K562 (cell line): ENCODE measurements at regions not wholly inside any gene's neighbourhood (a gene's known extent, or its start where the extent isn't known, plus 50 kb on each side); places are given as distances from the start of the nearest gene placed in this dataset.

Source experiments
- ATAC-seq: fragments of 200-7000 bp; cut with Tn5 transposase; 3 replicates; pipeline ENCODE4 v1.9.1; 2020; ENCODE audit warnings: moderate library complexity
- BruUV-seq: library from RNA; stranded (reverse); fragments of 400-500 nt; replicated peaks from 2 replicates; lab custom pipeline; 2021; lab: Mats Ljungman, UMichigan
- CTCF ChIA-PET: fragments of 300-600 bp; formaldehyde crosslinking; extraction: SDS; loops from one replicate; lab custom pipeline; 2021; ENCODE audit warnings: low intra/inter-chr PET ratio; lab: Yijun Ruan, JAX
- POLR2A ChIA-PET: fragments of 300-600, 350-650 bp; sonication (Branson Sonifier 250); formaldehyde crosslinking; extraction: SDS; loops from one replicate; lab custom pipeline; 2021; ENCODE audit warnings: antibody characterized with exemption, inconsistent platforms; lab: Yijun Ruan, JAX
- DNase-seq, 4 experiments: peaks; one replicate each; pipeline versions ENCODE4 v3.0.0 to v3.0.0-alpha.2; 2011 to 2018; ENCODE audit warnings: low spot score in 3 of 4, mixed read lengths in 3 of 4; ENCODE audit errors: extremely low read depth in 1 of 4
- FAIRE-seq: peaks from 2 replicates; lab custom pipeline; 2011; peaks lifted over from hg19 to GRCh38; lab: Jason Lieb, UNC
- H2AFZ ChIP-seq: 2 replicates; pipeline ENCODE4 v1.6.0; 2011; ENCODE audit warnings: low read depth, low read length, control low read depth, inconsistent platforms
- H3K27ac ChIP-seq: fragments of 200-600 bp; 3 replicates; pipeline ENCODE4 v1.8.0; 2011; ENCODE audit warnings: low read depth, mild to moderate bottlenecking, control low read depth, inconsistent platforms, low read length, moderate library complexity, mixed read lengths; ENCODE audit errors: extremely low read depth
- H3K27me3 ChIP-seq, 2 experiments: fragments of 300-600 bp in 1 of 2; 2 replicates in 1 of 2; 3 replicates in 1 of 2; pipeline versions ENCODE4 v1.6.0 to v1.8.0; 2011; ENCODE audit warnings: inconsistent platforms in 2 of 2, low read length in 2 of 2, mild to moderate bottlenecking in 1 of 2, mixed read lengths in 1 of 2, moderate library complexity in 1 of 2; ENCODE audit not compliant: control insufficient read depth in 2 of 2, insufficient read depth in 2 of 2
- H3K36me3 ChIP-seq: fragments of 300-600 bp; 3 replicates; pipeline ENCODE4 v1.8.0; 2011; ENCODE audit warnings: mild to moderate bottlenecking, low read length, inconsistent platforms; ENCODE audit not compliant: control insufficient read depth, insufficient read depth
- H3K4me1 ChIP-seq, 2 experiments: fragments of 200-600 bp in 1 of 2; replicated peaks in 1 of 2; 2 replicates in 1 of 2; 3 replicates in 1 of 2; pipeline versions ENCODE4 v1.5.1 to v1.8.0; 2011; ENCODE audit warnings: inconsistent platforms in 2 of 2, low read length in 2 of 2, mild to moderate bottlenecking in 1 of 2, mixed read lengths in 1 of 2, moderate library complexity in 1 of 2; ENCODE audit not compliant: control insufficient read depth in 2 of 2, insufficient read depth in 2 of 2
- H3K4me2 ChIP-seq: 2 replicates; pipeline ENCODE4 v1.6.1; 2011; ENCODE audit warnings: low read length, control low read depth, inconsistent platforms, mixed read lengths; ENCODE audit not compliant: insufficient read depth
- H3K4me3 ChIP-seq: fragments of 200-600 bp; sonication (generic), shearing (Covaris generic); 2 replicates; pipeline ENCODE4 v1.5.1; 2016; ENCODE audit warnings: control low read depth, inconsistent platforms
- H3K79me2 ChIP-seq: fragments of 200-600 bp; 3 replicates; pipeline ENCODE4 v1.8.0; 2011; ENCODE audit warnings: low read length, inconsistent platforms; ENCODE audit not compliant: control insufficient read depth, insufficient read depth
- H3K9ac ChIP-seq, 2 experiments: 2 replicates each; pipeline versions ENCODE4 v1.6.0 to v1.6.1; 2011; ENCODE audit warnings: low read depth in 2 of 2, low read length in 2 of 2, control low read depth in 1 of 2, inconsistent platforms in 1 of 2, mild to moderate bottlenecking in 1 of 2, mixed read lengths in 1 of 2; ENCODE audit not compliant: insufficient read depth in 1 of 2
- H3K9me1 ChIP-seq: one replicate; pipeline ENCODE4 v1.6.0; 2011; ENCODE audit warnings: inconsistent platforms, mild to moderate bottlenecking, low read length, moderate library complexity; ENCODE audit not compliant: control insufficient read depth, insufficient read depth
- H3K9me3 ChIP-seq: replicated peaks from 2 replicates; pipeline ENCODE4 v1.5.1; 2011; ENCODE audit warnings: low read depth, low read length, inconsistent platforms; ENCODE audit not compliant: control insufficient read depth, insufficient read depth
- H4K20me1 ChIP-seq: replicated peaks from 2 replicates; pipeline ENCODE4 v1.6.1; 2011; ENCODE audit warnings: low read length, inconsistent platforms, mixed read lengths; ENCODE audit not compliant: control insufficient read depth, insufficient read depth
- CBFA2T3 ChIP-seq: fragments of 450-650 bp; IDR thresholded peaks from 2 replicates; pipeline ENCODE4 v1.6.1; 2017
- CCNT2 ChIP-seq: IDR thresholded peaks from 2 replicates; pipeline ENCODE4 v1.6.1; 2011; ENCODE audit warnings: borderline replicate concordance, low read depth, mild to moderate bottlenecking, moderate library complexity, mixed read lengths, low read length; ENCODE audit not compliant: insufficient read length; ENCODE audit errors: extremely low read depth
- E2F4 ChIP-seq: sonication (generic); formaldehyde crosslinking; IDR thresholded peaks from 2 replicates; pipeline ENCODE4 v1.8.0; 2022; ENCODE audit warnings: mild to moderate bottlenecking, low read depth, missing genetic modification reagents
- HLTF ChIP-seq: fragments of 450-650 bp; IDR thresholded peaks from 2 replicates; pipeline ENCODE4 v1.6.1; 2016
- HNRNPH1 ChIP-seq: fragments of 200-400 bp; formaldehyde crosslinking; optimal IDR thresholded peaks from 2 replicates; pipeline ENCODE3; 2017; ENCODE audit warnings: low read depth, mild to moderate bottlenecking, low read length, moderate library complexity
- KDM5B ChIP-seq: fragments of 200-600 bp; sonication (generic); IDR thresholded peaks from 2 replicates; pipeline ENCODE4 v1.6.1; 2012; ENCODE audit warnings: low read depth, mild to moderate bottlenecking, moderate library complexity, low read length, control low read depth, inconsistent platforms; ENCODE audit not compliant: insufficient replicate concordance
- MEF2D ChIP-seq: conservative IDR thresholded peaks from 2 replicates; pipeline ENCODE4 v1.6.1; 2016; ENCODE audit warnings: low read depth, missing genetic modification characterization, missing compliant biosample characterization
- NFRKB ChIP-seq: fragments of 450-650 bp; IDR thresholded peaks from 2 replicates; pipeline ENCODE4 v1.6.1; 2016; ENCODE audit warnings: low read depth
- NFYB ChIP-seq: IDR thresholded peaks from 2 replicates; pipeline ENCODE4 v1.6.1; 2011; ENCODE audit warnings: mild to moderate bottlenecking, moderate library complexity; ENCODE audit not compliant: insufficient read length; ENCODE audit errors: extremely low read depth
- PHB2 ChIP-seq: fragments of 450-650 bp; IDR thresholded peaks from 2 replicates; pipeline ENCODE4 v1.6.1; 2017; ENCODE audit warnings: low read depth
- TCF3 ChIP-seq: sonication (generic); formaldehyde crosslinking; IDR thresholded peaks from 2 replicates; pipeline ENCODE4 v1.4.0; 2020; ENCODE audit warnings: mild to moderate bottlenecking, missing genetic modification reagents
- TEAD4 ChIP-seq, 2 experiments: sonication (generic) in 1 of 2; formaldehyde crosslinking in 1 of 2; IDR thresholded peaks; 2 replicates each; pipeline versions ENCODE4 v1.6.1 to v1.8.0; 2012 to 2022; ENCODE audit warnings: borderline replicate concordance in 1 of 2, inconsistent platforms in 1 of 2, low read length in 1 of 2, mild to moderate bottlenecking in 1 of 2, missing genetic modification reagents in 1 of 2
- TRIM28 ChIP-seq: fragments of 450-650 bp; IDR thresholded peaks from 2 replicates; pipeline ENCODE4 v1.6.1; 2017
- XRCC4 ChIP-seq: IDR thresholded peaks from one replicate; pipeline ENCODE4 v1.6.1; 2011; ENCODE audit not compliant: insufficient read depth, insufficient read length; ENCODE audit errors: extremely low read depth
- ZBTB7A ChIP-seq: IDR thresholded peaks from 2 replicates; pipeline ENCODE4 v1.6.1; 2011; ENCODE audit warnings: low read depth, mild to moderate bottlenecking, low read length, moderate library complexity, borderline replicate concordance; ENCODE audit not compliant: control insufficient read depth
- ZNF217 ChIP-seq: sonication (generic); formaldehyde crosslinking; IDR thresholded peaks from 2 replicates; pipeline ENCODE4 v1.8.0; 2022; ENCODE audit warnings: mild to moderate bottlenecking, missing genetic modification reagents
- ZNF224 ChIP-seq: sonication (generic); formaldehyde crosslinking; IDR thresholded peaks from 2 replicates; pipeline ENCODE4 v1.8.0; 2022; ENCODE audit warnings: mild to moderate bottlenecking, missing genetic modification reagents
- WGBS: fragments of 100-300 bp; shearing (Covaris generic); methylation state at CpG from one replicate; pipeline ENCODE4 v1.1.6; 2016; ENCODE audit warnings: low coverage, mixed read lengths; ENCODE audit not compliant: insufficient coverage; ENCODE audit errors: missing lambda C conversion rate; 5-methylcytosine and 5-hydroxymethylcytosine counted together
- in situ Hi-C: fragments of 300-500 bp; cut with MboI; formaldehyde crosslinking; loops from 4 replicates; pipeline ENCODE4 v1.15.0; 2018; ENCODE audit warnings: inconsistent platforms, mixed read lengths
- intact Hi-C: fragments of 100-400 bp; cut with micrococcal nuclease; formaldehyde crosslinking; loops from 2 replicates; pipeline ENCODE4 v1.14.2; 2022

- in situ Hi-C loops (no loop called here), intact Hi-C loops (no loop called here)
- POLR2A ChIA-PET: no interaction called here
- H3K9ac ChIP-seq: no peak overlapping the region
- DNase-seq (no peak), FAIRE-seq (no peak), ATAC-seq (no peak)
- CTCF ChIA-PET: no interaction called here
- no peaks in the 10 kb centered on the region for H4K20me1 ChIP-seq
- no peak overlapping the region for H3K27ac ChIP-seq
- H3K9me3 ChIP-seq: no peaks in the 10 kb centered on the region
- H3K9me1 ChIP-seq: no peaks in the 10 kb centered on the region
- H3K4me2 ChIP-seq: no peak overlapping the region
- no peaks in the 10 kb centered on the region for H3K36me3 ChIP-seq
- no peaks in the 10 kb centered on the region; a peak in 1 of 5 replicates for H3K27me3 ChIP-seq
- no peak overlapping the region for H3K4me3 ChIP-seq
- H2AFZ ChIP-seq: peak overlapping the region; percentile 24; the same call in 1 of the 2 replicates
- BruUV-seq: no TSS peak
- no peaks in the 10 kb centered on the region for H3K79me2 ChIP-seq
- H3K4me1 ChIP-seq: peaks cover 0 to 13% of the 10 kb centered on the region in 2 experiments; a peak in 3 of 5 replicates
- TF ChIP-seq TCF3 (CRISPR knock-in tag) (0 out of 2 replicates have a peak, but pooled peaks have one; percentile 25), TEAD4 (IDR thresholded peaks at IDR 0.05; ENCODE audit: low read length) (peak; percentile 48; the same call in 1 of the 2 replicates), TEAD4 (CRISPR knock-in tag; IDR thresholded peaks at IDR 0.05; ENCODE audit: borderline replicate concordance) (no peak), CCNT2 (no peak), TRIM28 (no peak), CBFA2T3 (peak; percentile 29; the same call in 1 of the 2 replicates)
- TF ChIP-seq, all 486 proteins: peak for 3
- WGBS: 9% methylated on average over 4 of the region's 5 CpGs
Observed at GRCh38 chr14:65267856-65268255, 144.7 kb upstream of the FUT8 start.

GRCh38 chr14:65268594-65268993 is 143.9 kb upstream of the FUT8 start:
- H2AFZ ChIP-seq: 0 out of 2 replicates have a peak overlapping the region, but pooled peaks have one; percentile 24
- no peak for DNase-seq
- H3K79me2 ChIP-seq: no peaks in the 10 kb centered on the region
- in situ Hi-C loops (no loop called here), intact Hi-C loops (no loop called here)
- BruUV-seq: no TSS peak
- POLR2A ChIA-PET: no interaction called here
- no peaks in the 10 kb centered on the region for H3K36me3 ChIP-seq
- H3K9me1 ChIP-seq: no peaks in the 10 kb centered on the region
- H3K27me3 ChIP-seq: no peaks in the 10 kb centered on the region; a peak in 1 of 5 replicates
- no peaks in the 10 kb centered on the region for H3K9me3 ChIP-seq
- peaks cover 0 to 10% of the 10 kb centered on the region in 2 experiments; a peak in 3 of 5 replicates for H3K4me1 ChIP-seq
- H3K27ac ChIP-seq: no peak overlapping the region
- CTCF ChIA-PET: no interaction called here
- no peak overlapping the region for H3K9ac ChIP-seq
- H3K4me3 ChIP-seq: no peak overlapping the region
- no peak for FAIRE-seq
- H3K4me2 ChIP-seq: no peak overlapping the region
- 36% methylated on average over 4 of the region's 5 CpGs for WGBS
- no peak for ATAC-seq
- H4K20me1 ChIP-seq: no peaks in the 10 kb centered on the region
- TF ChIP-seq MEF2D (tag) (no peak), NFYB (no peak), PHB2 (no peak), ZNF217 (CRISPR knock-in tag) (no peak), E2F4 (CRISPR knock-in tag) (no peak), ZBTB7A (no peak), NFRKB (no peak), XRCC4 (no peak), KDM5B (no peak), HLTF (no peak), HNRNPH1 (no peak), ZNF224 (no peak)
